T-cell (primary cell): ENCODE measurements at regions not wholly inside any gene's neighbourhood (a gene's known extent, or its start where the extent isn't known, plus 50 kb on each side); places are given as distances from the start of the nearest gene placed in this dataset.
"Not testable (repeated sequence)": the region's sequence is repeated elsewhere in the genome, so short reads cannot be mapped to it uniquely, and the experiment has no call there.

Experiments
- ATAC-seq, 4 experiments: fragments of 200-7000 bp in 3 of 4; fragments of 150-1000 bp in 1 of 4; cut with Tn5 transposase; replicated peaks in 1 of 4; 1 replicate in 3 of 4; 2 replicates in 1 of 4; pipeline ENCODE4 v1.10.0; 2021; ENCODE audit warnings: moderate library complexity in 3 of 4, mild to moderate bottlenecking in 2 of 4, moderate number of reproducible peaks in 1 of 4
- CTCF ChIA-PET, 2 donors: fragments of 300-600 bp; sonication (Branson Sonifier 250); formaldehyde crosslinking; loops; one replicate each; lab custom pipeline; 2022; ENCODE audit warnings: antibody characterized with exemption in 2 of 2; lab: Charles Lee
- POLR2A ChIA-PET, 2 donors: fragments of 300-600 bp; sonication (Branson Sonifier 250); formaldehyde crosslinking; loops; one replicate each; lab custom pipeline; 2022; ENCODE audit warnings: antibody characterized with exemption in 2 of 2; lab: Charles Lee
- DNase-seq, 35 experiments: peaks; one replicate each; pipeline versions ENCODE4 v3.0.0 to v3.0.0-alpha.2; 2013 to 2023
- H3K27ac ChIP-seq: one replicate; pipeline ENCODE4 v1.5.1; 2013; ENCODE audit warnings: low read length
- H3K27me3 ChIP-seq, 2 experiments: replicated peaks in 1 of 2; 1 replicate in 1 of 2; 2 replicates in 1 of 2; pipeline versions ENCODE4 v1.6.1 to v1.7.0; 2013; ENCODE audit warnings: low read length in 1 of 2, mixed read lengths in 1 of 2; ENCODE audit not compliant: control insufficient read depth in 2 of 2, insufficient read depth in 2 of 2; ENCODE audit errors: extremely low read depth in 1 of 2
- H3K36me3 ChIP-seq, 2 donors: 1 replicate in 1 of 2; 2 replicates in 1 of 2; pipeline versions ENCODE4 v1.6.1 to v1.7.0; 2013; ENCODE audit warnings: low read length in 1 of 2; ENCODE audit not compliant: control insufficient read depth in 2 of 2, insufficient read depth in 1 of 2; ENCODE audit errors: extremely low read depth in 1 of 2
- H3K4me1 ChIP-seq, 2 experiments: 1 replicate in 1 of 2; 2 replicates in 1 of 2; pipeline versions ENCODE4 v1.6.1 to v1.7.0; 2013; ENCODE audit warnings: low read length in 2 of 2, mixed read lengths in 1 of 2; ENCODE audit not compliant: insufficient read depth in 2 of 2, control insufficient read depth in 1 of 2; ENCODE audit errors: extremely low read depth in 1 of 2
- H3K4me3 ChIP-seq, 2 donors: 1 replicate in 1 of 2; 2 replicates in 1 of 2; pipeline versions ENCODE4 v1.5.1 to v1.7.0; 2013; ENCODE audit warnings: mild to moderate bottlenecking in 2 of 2, low read length in 1 of 2, moderate library complexity in 1 of 2; ENCODE audit not compliant: control insufficient read depth in 1 of 2; ENCODE audit errors: extremely low read depth in 1 of 2
- H3K9me3 ChIP-seq: 2 replicates; pipeline ENCODE4 v1.7.0; 2013
- H3K27ac Mint-ChIP-seq, 2 donors: one replicate each; pipeline ENCODE4 v1.8.0; 2020 to 2021; ENCODE audit warnings: mild to moderate bottlenecking in 2 of 2, mixed read lengths in 2 of 2
- H3K27me3 Mint-ChIP-seq, 2 donors: one replicate each; pipeline ENCODE4 v1.8.0; 2021 to 2022; ENCODE audit warnings: mixed read lengths in 2 of 2
- H3K36me3 Mint-ChIP-seq: one replicate; pipeline ENCODE4 v1.8.0; 2021; ENCODE audit warnings: mixed read lengths
- H3K4me1 Mint-ChIP-seq, 3 donors: one replicate each; pipeline ENCODE4 v1.8.0; 2020 to 2022; ENCODE audit warnings: mixed read lengths in 3 of 3, mild to moderate bottlenecking in 1 of 3
- H3K4me3 Mint-ChIP-seq, 3 donors: one replicate each; pipeline ENCODE4 v1.8.0; 2020 to 2022; ENCODE audit warnings: mild to moderate bottlenecking in 3 of 3, mixed read lengths in 3 of 3, moderate library complexity in 3 of 3
- H3K9me3 Mint-ChIP-seq, 3 donors: one replicate each; pipeline ENCODE4 v1.8.0; 2020 to 2022; ENCODE audit warnings: mixed read lengths in 3 of 3
- WGBS: methylation state at CpG from one replicate; pipeline ENCODE4 v1.1.5; 2013; ENCODE audit warnings: missing lambda C conversion rate; ENCODE audit not compliant: insufficient coverage; 5-methylcytosine and 5-hydroxymethylcytosine counted together

- H3K27me3 Mint-ChIP-seq, POLR2A ChIA-PET: not testable (repeated sequence)
Observed at GRCh38 chr16:77525226-77525625, 90.4 kb upstream of the ADAMTS18 start.

GRCh38 chr16:77531752-77532151 lies 96.9 kb upstream of the ADAMTS18 start:
- Histone ChIP-seq H3K27ac (no peak overlapping the region), H3K4me3 (no peak overlapping the region), H3K36me3 (no peaks in the 10 kb centered on the region), H3K9me3 (no peaks in the 10 kb centered on the region), H3K4me1 (no peaks in the 10 kb centered on the region), H3K27me3 (no peaks in the 10 kb centered on the region)
- no CpG with 5 or more reads among the region's 1 CpG for WGBS
- CTCF ChIA-PET: no interaction called here
- Mint-ChIP-seq H3K4me3 (no peak overlapping the region), H3K4me1 (no peaks in the 10 kb centered on the region), H3K27ac (no peak overlapping the region), H3K27me3 (peaks cover 0 to 9% of the 10 kb centered on the region in 2 donors), H3K9me3 (peaks cover 0 to 10% (median 2%) of the 10 kb centered on the region in 3 donors), H3K36me3 (no peaks in the 10 kb centered on the region)
- DNase-seq: no peak
- no peak for ATAC-seq
- POLR2A ChIA-PET: no interaction called here

More at GRCh38 chr16:77525226-77525625, 90.4 kb upstream of the ADAMTS18 start:
- H3K4me3 Mint-ChIP-seq, H3K36me3 ChIP-seq, H3K27ac Mint-ChIP-seq, H3K9me3 ChIP-seq, H3K27me3 ChIP-seq, H3K4me1 Mint-ChIP-seq, H3K36me3 Mint-ChIP-seq, H3K4me3 ChIP-seq, H3K4me1 ChIP-seq, CTCF ChIA-PET, ATAC-seq, H3K27ac ChIP-seq, DNase-seq: not testable (repeated sequence)
- 0% methylated on average over 1 of the region's 6 CpGs for WGBS
- H3K9me3 Mint-ChIP-seq: peaks cover 6 to 16% (median 10%) of the 10 kb centered on the region in 3 donors

GRCh38 chr16:77536809-77537208 lies 102.0 kb upstream of the ADAMTS18 start:
- ChIA-PET POLR2A (no interaction called here), CTCF (no interaction called here)
- Histone ChIP-seq H3K4me3 (no peak overlapping the region), H3K4me1 (no peaks in the 10 kb centered on the region), H3K27ac (no peak overlapping the region), H3K27me3 (no peaks in the 10 kb centered on the region), H3K9me3 (no peaks in the 10 kb centered on the region), H3K36me3 (no peaks in the 10 kb centered on the region)
- 90% methylated on average over 3 of the region's 5 CpGs for WGBS
- H3K27me3 Mint-ChIP-seq: peaks cover 3 to 22% of the 10 kb centered on the region in 2 donors
- no peak for DNase-seq
- no peaks in the 10 kb centered on the region for H3K36me3 Mint-ChIP-seq
- no peak overlapping the region for H3K27ac Mint-ChIP-seq
- H3K4me3 Mint-ChIP-seq: no peak overlapping the region
- no peaks in the 10 kb centered on the region for H3K4me1 Mint-ChIP-seq
- H3K9me3 Mint-ChIP-seq: peaks cover 0 to 4% (median 0%) of the 10 kb centered on the region in 3 donors
- no peak for ATAC-seq

GRCh38 chr16:77539421-77540034 lies 104.7 kb upstream of the ADAMTS18 start:
- no peaks in the 10 kb centered on the region for H3K4me1 Mint-ChIP-seq
- DNase-seq (no peak), ATAC-seq (no peak)
- no peaks in the 10 kb centered on the region for H3K9me3 Mint-ChIP-seq
- Histone ChIP-seq H3K36me3 (no peaks in the 10 kb centered on the region), H3K27ac (no peak overlapping the region), H3K4me3 (no peak overlapping the region), H3K27me3 (no peaks in the 10 kb centered on the region), H3K9me3 (no peaks in the 10 kb centered on the region), H3K4me1 (no peaks in the 10 kb centered on the region)
- CTCF ChIA-PET: no interaction called here
- POLR2A ChIA-PET: no interaction called here
- H3K27ac Mint-ChIP-seq: no peak overlapping the region
- peaks cover 3 to 19% of the 10 kb centered on the region in 2 donors for H3K27me3 Mint-ChIP-seq
- no peaks in the 10 kb centered on the region for H3K36me3 Mint-ChIP-seq
- H3K4me3 Mint-ChIP-seq: no peak overlapping the region
- no CpG with 5 or more reads among the region's 3 CpGs for WGBS

- Histone ChIP-seq H3K9me3 (no peaks in the 10 kb centered on the region), H3K36me3 (no peaks in the 10 kb centered on the region), H3K27me3 (no peaks in the 10 kb centered on the region), H3K4me3 (no peak overlapping the region), H3K27ac (no peak overlapping the region), H3K4me1 (no peaks in the 10 kb centered on the region)
- ATAC-seq (no peak), DNase-seq (no peak)
- Mint-ChIP-seq H3K4me1 (no peaks in the 10 kb centered on the region), H3K36me3 (no peaks in the 10 kb centered on the region), H3K9me3 (no peaks in the 10 kb centered on the region), H3K27ac (no peak overlapping the region), H3K4me3 (no peak overlapping the region), H3K27me3 (peaks cover 3 to 19% of the 10 kb centered on the region in 2 donors)
- CTCF ChIA-PET: no interaction called here
- POLR2A ChIA-PET: no interaction called here
- WGBS: no CpG with 5 or more reads among the region's 2 CpGs
Observed at GRCh38 chr16:77540646-77541045, 105.8 kb upstream of the ADAMTS18 start.

- Mint-ChIP-seq H3K36me3 (no peaks in the 10 kb centered on the region), H3K27me3 (peaks cover 3 to 19% of the 10 kb centered on the region in 2 donors), H3K27ac (no peak overlapping the region), H3K4me3 (no peak overlapping the region), H3K9me3 (no peaks in the 10 kb centered on the region), H3K4me1 (no peaks in the 10 kb centered on the region)
- Histone ChIP-seq H3K9me3 (no peaks in the 10 kb centered on the region), H3K27ac (no peak overlapping the region), H3K4me1 (no peaks in the 10 kb centered on the region), H3K36me3 (no peaks in the 10 kb centered on the region), H3K27me3 (no peaks in the 10 kb centered on the region), H3K4me3 (no peak overlapping the region)
- CTCF ChIA-PET: no interaction called here
- DNase-seq (no peak), ATAC-seq (no peak)
- POLR2A ChIA-PET: no interaction called here
- WGBS: 83% methylated on average over 1 of the region's 3 CpGs
Observed at GRCh38 chr16:77541165-77541564, 106.3 kb upstream of the ADAMTS18 start.

- Histone ChIP-seq H3K4me1 (no peaks in the 10 kb centered on the region), H3K36me3 (no peaks in the 10 kb centered on the region), H3K27ac (no peak overlapping the region), H3K9me3 (no peaks in the 10 kb centered on the region), H3K27me3 (no peaks in the 10 kb centered on the region), H3K4me3 (no peak overlapping the region)
- H3K27ac Mint-ChIP-seq: no peak overlapping the region
- CTCF ChIA-PET: no interaction called here
- DNase-seq (no peak), ATAC-seq (no peak)
- no peak overlapping the region for H3K4me3 Mint-ChIP-seq
- POLR2A ChIA-PET: interaction anchor here in 1 of 2 donors (0.6 kb wide), 1 partner anchor 714 kb away, joined by 3 read pairs; no protein-coding TSS in a partner anchor
- no peaks in the 10 kb centered on the region for H3K36me3 Mint-ChIP-seq
- H3K4me1 Mint-ChIP-seq: no peaks in the 10 kb centered on the region
- peaks cover 4 to 25% of the 10 kb centered on the region in 2 donors for H3K27me3 Mint-ChIP-seq
- 89% methylated on average over 2 of the region's 4 CpGs for WGBS
- H3K9me3 Mint-ChIP-seq: no peaks in the 10 kb centered on the region
Observed at GRCh38 chr16:77548151-77548550, 113.3 kb upstream of the ADAMTS18 start.
